Renal cortical epithelial cell (primary cell): ENCODE measurements at regions not wholly inside any gene's neighbourhood (a gene's known extent, or its start where the extent isn't known, plus 50 kb on each side); places are given as distances from the start of the nearest gene placed in this dataset.

Experiments used
- DNase-seq: peaks from one replicate; pipeline ENCODE4 v3.0.0-alpha.2; 2011; ENCODE audit warnings: low read depth

- DNase-seq = no peak
These were observed 133.7 kb upstream of the DCN start for GRCh38 chr12:91316161-91316906.

GRCh38 chr12:91311081-91311480 lies 128.5 kb upstream of the DCN start:
- no peak for DNase-seq

- no peak for DNase-seq
These were observed 126.8 kb upstream of the DCN start for GRCh38 chr12:91309450-91309849.

GRCh38 chr12:91307957-91308670 lies 125.5 kb upstream of the DCN start:
- no peak for DNase-seq

GRCh38 chr12:91290354-91290753 lies 107.7 kb upstream of the DCN start:
- DNase-seq = no peak

GRCh38 chr12:91289906-91290305 lies 107.3 kb upstream of the DCN start:
- DNase-seq = peak; percentile 61

- no peak for DNase-seq
These were observed 106.5 kb upstream of the DCN start for GRCh38 chr12:91289072-91289471.

- DNase-seq = no peak
These were observed 105.1 kb upstream of the DCN start for GRCh38 chr12:91287753-91288152.

GRCh38 chr12:91278126-91278525 lies 95.5 kb upstream of the DCN start:
- DNase-seq = no peak

- DNase-seq = no peak
These were observed 93.9 kb upstream of the DCN start for GRCh38 chr12:91276509-91276908.

- DNase-seq = no peak
These were observed 92.7 kb upstream of the DCN start for GRCh38 chr12:91275321-91275720.

GRCh38 chr12:91274916-91275315 lies 92.3 kb upstream of the DCN start:
- no peak for DNase-seq

- DNase-seq = no peak
These were observed 90.9 kb upstream of the DCN start for GRCh38 chr12:91273560-91273959.

GRCh38 chr12:91272461-91273063 lies 89.9 kb upstream of the DCN start:
- peak; percentile 25 for DNase-seq

- no peak for DNase-seq
These were observed 88.6 kb upstream of the DCN start for GRCh38 chr12:91271185-91271584.

- DNase-seq = no peak
These were observed 84.4 kb upstream of the DCN start for GRCh38 chr12:91267039-91267438.

GRCh38 chr12:91264178-91264577 lies 81.6 kb upstream of the DCN start:
- DNase-seq = no peak

- DNase-seq = no peak
These were observed 79.4 kb upstream of the DCN start for GRCh38 chr12:91261820-91262676.

GRCh38 chr12:91256411-91256810 lies 73.8 kb upstream of the DCN start:
- no peak for DNase-seq

GRCh38 chr12:91252341-91252740 lies 69.7 kb upstream of the DCN start:
- no peak for DNase-seq

- no peak for DNase-seq
These were observed 67.7 kb upstream of the DCN start for GRCh38 chr12:91250273-91250665.
